A673 (cell line): ENCODE measurements at regions not wholly inside any gene's neighbourhood (a gene's known extent, or its start where the extent isn't known, plus 50 kb on each side); places are given as distances from the start of the nearest gene placed in this dataset.
A peak's percentile ranks its signal among the peaks of the same experiment; 100 is the strongest.

Experiments
- BruUV-seq: library from RNA; stranded (reverse); fragments of 400-500 nt; replicated peaks from 2 replicates; lab custom pipeline; 2021; lab: Mats Ljungman, UMichigan
- CTCF ChIA-PET: fragments of 300-600 bp; sonication (Branson Sonifier 250); formaldehyde crosslinking; loops from one replicate; lab custom pipeline; 2022; ENCODE audit warnings: antibody characterized with exemption; lab: Charles Lee
- POLR2A ChIA-PET: fragments of 300-600 bp; sonication (Branson Sonifier 250); formaldehyde crosslinking; loops from one replicate; lab custom pipeline; 2022; ENCODE audit warnings: antibody characterized with exemption; ENCODE audit not compliant: low non-redundant PET; lab: Charles Lee
- DNase-seq: peaks from one replicate; pipeline ENCODE4 v3.0.0-alpha.2; 2015; ENCODE audit warnings: low spot score
- H3K27ac ChIP-seq: fragments of 200-600 bp; sonication (generic); 2 replicates; pipeline ENCODE4 v1.5.1; 2016; ENCODE audit warnings: mixed run types, low read depth, mild to moderate bottlenecking, mixed read lengths, antibody characterized with exemption, low read length; ENCODE audit not compliant: poor library complexity, severe bottlenecking
- H3K27me3 ChIP-seq: fragments of 200-600 bp; sonication (generic); replicated peaks from 2 replicates; pipeline ENCODE4 v1.6.1; 2017; ENCODE audit warnings: mixed run types, low read depth, mild to moderate bottlenecking, mixed read lengths, antibody characterized with exemption, low read length; ENCODE audit not compliant: insufficient read depth, poor library complexity
- H3K36me3 ChIP-seq: fragments of 200-600 bp; sonication (generic); 2 replicates; pipeline ENCODE4 v1.6.1; 2016; ENCODE audit warnings: mixed run types, mild to moderate bottlenecking, mixed read lengths, antibody characterized with exemption, low read length; ENCODE audit not compliant: insufficient read depth, poor library complexity, severe bottlenecking
- H3K4me1 ChIP-seq: fragments of 200-600 bp; sonication (generic); 2 replicates; pipeline ENCODE4 v1.6.1; 2017; ENCODE audit warnings: mixed run types, mild to moderate bottlenecking, mixed read lengths, antibody characterized with exemption, low read length; ENCODE audit not compliant: insufficient read depth, poor library complexity, severe bottlenecking
- H3K4me3 ChIP-seq: fragments of 200-600 bp; sonication (generic); 2 replicates; pipeline ENCODE4 v1.5.1; 2016; ENCODE audit warnings: low read depth, mixed run types, mild to moderate bottlenecking, mixed read lengths, low read length; ENCODE audit not compliant: poor library complexity, severe bottlenecking
- H3K9me3 ChIP-seq: fragments of 200-600 bp; sonication (generic); 2 replicates; pipeline ENCODE4 v1.6.1; 2016; ENCODE audit warnings: mixed run types, low read depth, mild to moderate bottlenecking, mixed read lengths, antibody characterized with exemption, low read length; ENCODE audit not compliant: poor library complexity, severe bottlenecking
- CTCF ChIP-seq: fragments of 300-800, 200-600 bp; sonication (generic); conservative IDR thresholded peaks from 2 replicates; pipeline ENCODE4 v1.5.1; 2017; ENCODE audit warnings: low read depth, mild to moderate bottlenecking, antibody characterized with exemption, low read length, moderate library complexity, mixed read lengths
- EZH2 ChIP-seq: fragments of 200-600 bp; sonication (generic); IDR thresholded peaks from 2 replicates; pipeline ENCODE4 v1.6.1; 2017; ENCODE audit warnings: borderline replicate concordance, low read depth, mild to moderate bottlenecking, mixed read lengths, antibody characterized with exemption, low read length; ENCODE audit not compliant: poor library complexity, severe bottlenecking
- intact Hi-C: fragments of 100-400 bp; cut with micrococcal nuclease; formaldehyde crosslinking; loops from one replicate; pipeline ENCODE4 v1.10.0; 2022; ENCODE audit not compliant: unreplicated experiment

- ChIA-PET POLR2A (no interaction called here), CTCF (no interaction called here)
- peaks cover 8% of the 10 kb centered on the region for H3K4me1 ChIP-seq
- H3K9me3 ChIP-seq: no peaks in the 10 kb centered on the region
- no TSS peak for BruUV-seq
- TF ChIP-seq CTCF (peak; percentile 66), EZH2 (no peak)
- no peak overlapping the region for H3K27ac ChIP-seq
- no peaks in the 10 kb centered on the region for H3K36me3 ChIP-seq
- peak; percentile 35 for DNase-seq
- intact Hi-C loops: no loop called here
- no peaks in the 10 kb centered on the region for H3K27me3 ChIP-seq
- H3K4me3 ChIP-seq: no peak overlapping the region
These were observed 152.8 kb upstream of the PAPPA start for GRCh38 chr9:116000748-116001329.

GRCh38 chr9:116002181-116002580, 151.4 kb upstream of the PAPPA start:
- POLR2A ChIA-PET: no interaction called here
- Histone ChIP-seq H3K27me3 (no peaks in the 10 kb centered on the region), H3K4me3 (no peak overlapping the region), H3K4me1 (peaks cover 8% of the 10 kb centered on the region), H3K9me3 (no peaks in the 10 kb centered on the region), H3K27ac (no peak overlapping the region), H3K36me3 (no peaks in the 10 kb centered on the region)
- BruUV-seq: no TSS peak
- intact Hi-C loops: no loop called here
- no peak for TF ChIP-seq CTCF
- TF ChIP-seq EZH2: no peak
- DNase-seq: no peak
- CTCF ChIA-PET: no interaction called here

- POLR2A ChIA-PET: no interaction called here
- intact Hi-C loops: no loop called here
- CTCF ChIA-PET: no interaction called here
- Histone ChIP-seq H3K27ac (no peak overlapping the region), H3K4me1 (peaks cover 4% of the 10 kb centered on the region), H3K27me3 (no peaks in the 10 kb centered on the region), H3K4me3 (no peak overlapping the region), H3K36me3 (no peaks in the 10 kb centered on the region), H3K9me3 (no peaks in the 10 kb centered on the region)
- no peak for DNase-seq
- TF ChIP-seq CTCF (no peak), EZH2 (no peak)
- BruUV-seq: no TSS peak
These were observed 151.0 kb upstream of the PAPPA start for GRCh38 chr9:116002624-116003023.
